HL-60 (cell line): ENCODE measurements at regions not wholly inside any gene's neighbourhood (a gene's known extent, or its start where the extent isn't known, plus 50 kb on each side); places are given as distances from the start of the nearest gene placed in this dataset.

Experiments
- DNase-seq, 2 experiments: peaks; one replicate each; pipeline ENCODE4 v3.0.0-alpha.2; 2010 to 2020; ENCODE audit warnings: low read depth in 1 of 2, low spot score in 1 of 2
- H3K27ac ChIP-seq: fragments of 250-450 bp; sonication (Bioruptor Pico); replicated peaks from 2 replicates; pipeline ENCODE4 v1.5.1; 2020; ENCODE audit warnings: mild to moderate bottlenecking, moderate library complexity
- H3K27me3 ChIP-seq: fragments of 250-450 bp; sonication (Bioruptor Pico); 2 replicates; pipeline ENCODE4 v1.5.1; 2021; ENCODE audit warnings: mild to moderate bottlenecking, moderate library complexity; ENCODE audit not compliant: insufficient read depth, poor library complexity, severe bottlenecking
- H3K4me3 ChIP-seq: replicated peaks from 2 replicates; pipeline ENCODE4 v1.5.1; 2011; ENCODE audit warnings: mild to moderate bottlenecking, control low read depth, low read length; ENCODE audit not compliant: insufficient read depth
- CTCF ChIP-seq: IDR thresholded peaks from one replicate; pipeline ENCODE4 v1.5.1; 2011; ENCODE audit warnings: low read length, control low read depth, inconsistent platforms; ENCODE audit not compliant: insufficient read depth
- GABPA ChIP-seq: IDR thresholded peaks from 2 replicates; pipeline ENCODE4 v1.6.1; 2012; ENCODE audit warnings: low read depth
- POLR2AphosphoS5 ChIP-seq: IDR thresholded peaks from 2 replicates; pipeline ENCODE4 v1.6.1; 2012; ENCODE audit warnings: low read depth
- REST ChIP-seq: IDR thresholded peaks from 2 replicates; pipeline ENCODE4 v1.6.1; 2012; ENCODE audit warnings: low read depth; ENCODE audit not compliant: insufficient replicate concordance
- SPI1 ChIP-seq: IDR thresholded peaks from 2 replicates; pipeline ENCODE4 v1.6.1; 2012; ENCODE audit warnings: low read depth, mild to moderate bottlenecking, borderline replicate concordance

DNA sequence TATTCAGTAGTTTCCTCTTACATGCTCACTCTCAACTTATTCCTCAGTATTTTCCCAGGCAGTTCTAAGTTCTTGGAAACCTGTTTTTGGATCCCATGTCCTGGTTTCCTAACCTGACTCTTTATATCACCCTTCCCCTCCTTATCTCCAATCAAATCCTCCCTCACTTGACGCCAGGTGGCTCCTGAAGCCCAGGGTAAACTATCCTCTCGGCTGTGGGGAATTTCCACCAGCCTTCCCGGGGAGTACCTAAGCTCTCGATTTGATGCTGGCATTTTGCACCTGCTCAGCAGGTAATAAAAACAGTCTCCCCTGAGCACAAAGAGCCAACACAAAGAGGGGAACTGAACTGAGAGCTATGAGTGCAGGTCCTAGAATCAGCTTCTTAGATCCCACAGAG lies 538.0 kb downstream of the SLC4A3 start:
- Histone ChIP-seq H3K4me3 (no peak overlapping the region), H3K27ac (no peak overlapping the region), H3K27me3 (no peaks in the 10 kb centered on the region)
- TF ChIP-seq SPI1 (no peak), CTCF (no peak), POLR2AphosphoS5 (no peak), GABPA (no peak), REST (no peak)
- DNase-seq: no peak

DNA sequence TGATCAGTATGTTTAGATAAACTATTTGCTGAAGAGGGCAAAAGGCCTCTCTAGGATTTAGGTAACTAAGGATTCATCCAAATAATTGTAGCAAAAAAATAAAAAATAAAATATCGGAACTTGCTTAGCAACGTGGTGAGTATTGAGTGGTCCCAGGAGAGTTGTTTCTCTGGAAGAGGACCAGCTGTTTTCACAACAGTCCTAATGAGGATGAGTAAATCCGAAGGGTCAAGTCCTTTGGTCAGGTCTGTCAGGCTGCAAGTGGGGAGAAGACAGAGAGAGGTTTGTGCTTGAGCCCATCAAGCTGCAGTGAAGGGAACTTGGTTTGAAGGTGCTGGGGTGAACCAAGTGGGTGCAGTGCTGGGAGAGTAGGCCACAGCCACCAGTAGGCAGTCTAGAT lies 539.2 kb downstream of the SLC4A3 start:
- TF ChIP-seq GABPA: no peak
- no peak for TF ChIP-seq POLR2AphosphoS5
- TF ChIP-seq CTCF: no peak
- no peak for TF ChIP-seq SPI1
- H3K27me3 ChIP-seq: no peaks in the 10 kb centered on the region
- no peak overlapping the region for H3K27ac ChIP-seq
- DNase-seq: no peak
- H3K4me3 ChIP-seq: no peak overlapping the region

GRCh38 chr2:220167956-220168355 lies 540.5 kb downstream of the SLC4A3 start:
- no peak overlapping the region for H3K4me3 ChIP-seq
- H3K27ac ChIP-seq: no peak overlapping the region
- no peak for TF ChIP-seq REST
- no peak for TF ChIP-seq CTCF
- TF ChIP-seq GABPA: no peak
- TF ChIP-seq SPI1: no peak
- TF ChIP-seq POLR2AphosphoS5: no peak
- DNase-seq: no peak
- no peaks in the 10 kb centered on the region for H3K27me3 ChIP-seq

DNA sequence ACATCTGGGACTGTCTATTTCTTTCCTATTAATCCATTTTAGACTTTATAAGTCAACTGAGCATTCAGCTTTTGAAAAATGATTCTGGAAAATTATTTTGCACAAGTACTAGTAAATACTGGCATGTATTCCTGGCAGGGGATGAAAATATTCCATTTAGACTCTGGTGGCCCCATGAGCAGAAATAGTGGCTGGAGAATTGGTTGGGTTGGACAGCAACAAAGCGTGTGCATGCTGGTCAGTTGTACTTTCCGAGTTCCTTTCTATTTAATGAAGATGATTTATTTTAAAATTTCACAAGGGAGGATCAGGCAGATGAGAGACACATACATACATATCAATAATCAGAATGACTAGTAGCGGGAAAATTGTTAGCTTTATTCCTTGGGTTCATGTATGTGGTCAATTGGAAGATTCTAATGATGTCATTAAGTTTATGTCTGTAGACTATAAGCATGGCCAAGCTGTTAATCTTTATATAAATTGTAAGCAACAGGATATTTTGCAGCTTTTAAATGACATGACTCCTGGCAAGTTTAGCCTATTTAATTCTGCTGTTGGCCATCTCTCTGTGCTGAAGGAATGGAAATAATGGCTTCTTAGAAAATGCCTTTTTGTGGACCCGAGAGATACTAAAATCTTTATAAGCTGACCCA lies 541.6 kb downstream of the SLC4A3 start:
- Histone ChIP-seq H3K4me3 (no peak overlapping the region), H3K27ac (no peak overlapping the region), H3K27me3 (no peaks in the 10 kb centered on the region)
- TF ChIP-seq POLR2AphosphoS5 (no peak), REST (no peak), SPI1 (no peak), GABPA (no peak), CTCF (no peak)
- DNase-seq: no peak
